H1 (cell line): ENCODE measurements at regions not wholly inside any gene's neighbourhood (a gene's known extent, or its start where the extent isn't known, plus 50 kb on each side); places are given as distances from the start of the nearest gene placed in this dataset.

Experiments
- CTCF ChIA-PET: fragments of 300-600 bp; sonication (Branson Sonifier 250); formaldehyde crosslinking; loops from one replicate; lab custom pipeline; 2021; ENCODE audit not compliant: partially characterized antibody; lab: Charles Lee
- POLR2A ChIA-PET: fragments of 300-600 bp; sonication (Branson Sonifier 250); formaldehyde crosslinking; loops from one replicate; lab custom pipeline; 2021; ENCODE audit warnings: inconsistent platforms; ENCODE audit not compliant: partially characterized antibody; lab: Charles Lee
- DNase-seq, 2 experiments: peaks; one replicate each; pipeline versions ENCODE4 v3.0.0 to v3.0.0-alpha.2; 2010 to 2022; ENCODE audit warnings: low spot score in 2 of 2, low read depth in 1 of 2, mixed read lengths in 1 of 2
- FAIRE-seq: peaks from 2 replicates; lab custom pipeline; 2011; peaks lifted over from hg19 to GRCh38; lab: Jason Lieb, UNC
- H2AFZ ChIP-seq: 2 replicates; pipeline ENCODE4 v1.8.1; 2012; ENCODE audit warnings: low read length, inconsistent platforms
- H2AK5ac ChIP-seq: 2 replicates; pipeline ENCODE4 v1.6.1; 2013; ENCODE audit warnings: low read depth, low read length
- H2BK120ac ChIP-seq: replicated peaks from 2 replicates; pipeline ENCODE3; 2013; ENCODE audit warnings: low read depth, low read length, inconsistent platforms
- H2BK12ac ChIP-seq: 2 replicates; pipeline ENCODE4 v1.6.1; 2013; ENCODE audit warnings: low read depth, low read length
- H2BK15ac ChIP-seq: 2 replicates; pipeline ENCODE4 v1.6.1; 2013; ENCODE audit warnings: low read length
- H2BK20ac ChIP-seq: 2 replicates; pipeline ENCODE4 v1.6.1; 2013; ENCODE audit warnings: low read length
- H2BK5ac ChIP-seq: 2 replicates; pipeline ENCODE4 v1.6.1; 2013; ENCODE audit warnings: low read depth, low read length
- H3K14ac ChIP-seq: 2 replicates; pipeline ENCODE4 v1.6.1; 2013; ENCODE audit warnings: inconsistent platforms; ENCODE audit not compliant: insufficient read length
- H3K18ac ChIP-seq: 2 replicates; pipeline ENCODE4 v1.6.1; 2013; ENCODE audit warnings: low read length; ENCODE audit errors: extremely low read depth
- H3K23ac ChIP-seq: 2 replicates; pipeline ENCODE4 v1.6.1; 2013; ENCODE audit warnings: inconsistent platforms; ENCODE audit not compliant: insufficient read length
- H3K23me2 ChIP-seq: 2 replicates; pipeline ENCODE4 v1.6.1; 2013; ENCODE audit warnings: low read depth, low read length
- H3K27ac ChIP-seq: 2 replicates; pipeline ENCODE4 v1.6.1; 2011; ENCODE audit warnings: low read depth, low read length, inconsistent platforms
- H3K27me3 ChIP-seq, 4 experiments: replicated peaks in 1 of 4; 1 replicate in 1 of 4; 2 replicates in 3 of 4; pipeline versions ENCODE4 v1.6.1 to v1.8.1; 2011 to 2013; ENCODE audit warnings: low read length in 3 of 4, mild to moderate bottlenecking in 3 of 4, inconsistent platforms in 2 of 4, mixed read lengths in 2 of 4, moderate library complexity in 1 of 4; ENCODE audit not compliant: control insufficient read depth in 3 of 4, insufficient read depth in 3 of 4; ENCODE audit errors: extremely low read depth in 1 of 4
- H3K36me3 ChIP-seq, 4 experiments: 2 replicates each; pipeline versions ENCODE4 v1.6.1 to v1.8.1; 2011 to 2013; ENCODE audit warnings: mild to moderate bottlenecking in 4 of 4, low read length in 3 of 4, moderate library complexity in 2 of 4, control low read depth in 1 of 4, inconsistent platforms in 1 of 4; ENCODE audit not compliant: insufficient read depth in 4 of 4, control insufficient read depth in 2 of 4
- H3K4ac ChIP-seq: replicated peaks from 2 replicates; pipeline ENCODE3; 2013; ENCODE audit warnings: low read length, low read depth, mixed read lengths, inconsistent platforms; ENCODE audit not compliant: insufficient read length
- H3K4me1 ChIP-seq, 4 experiments: replicated peaks in 1 of 4; 1 replicate in 1 of 4; 2 replicates in 3 of 4; pipeline versions ENCODE4 v1.6.1 to v1.8.1; 2011 to 2013; ENCODE audit warnings: low read length in 3 of 4, inconsistent platforms in 2 of 4, mixed read lengths in 1 of 4; ENCODE audit not compliant: insufficient read depth in 4 of 4, control insufficient read depth in 3 of 4
- H3K4me2 ChIP-seq, 2 experiments: 2 replicates each; pipeline versions ENCODE4 v1.6.1 to v1.8.1; 2011 to 2013; ENCODE audit warnings: low read depth in 2 of 2, low read length in 2 of 2, control low read depth in 1 of 2, inconsistent platforms in 1 of 2, mild to moderate bottlenecking in 1 of 2; ENCODE audit not compliant: insufficient read depth in 1 of 2
- H3K4me3 ChIP-seq, 4 experiments: fragments of 200-600, 300-600 bp in 1 of 4; sonication (generic), shearing (Covaris generic), sonication (Bioruptor Twin) in 1 of 4; 2 replicates each; pipeline versions ENCODE4 v1.5.1 to v1.8.1; 2011 to 2016; ENCODE audit warnings: low read length in 4 of 4, low read depth in 3 of 4, control low read depth in 2 of 4, inconsistent platforms in 2 of 4, mild to moderate bottlenecking in 2 of 4, mixed read lengths in 1 of 4, moderate library complexity in 1 of 4; ENCODE audit not compliant: insufficient read depth in 2 of 4; ENCODE audit errors: extremely low read depth in 1 of 4
- H3K56ac ChIP-seq: replicated peaks from 2 replicates; pipeline ENCODE3; 2013; ENCODE audit warnings: low read depth, mild to moderate bottlenecking, mixed read lengths, low read length, inconsistent platforms; ENCODE audit not compliant: insufficient read length
- H3K79me1 ChIP-seq: 2 replicates; pipeline ENCODE4 v1.6.1; 2013; ENCODE audit warnings: low read depth, low read length, control low read depth
- H3K79me2 ChIP-seq, 2 experiments: 2 replicates each; pipeline versions ENCODE4 v1.6.1 to v1.8.1; 2012 to 2013; ENCODE audit warnings: low read length in 2 of 2, mild to moderate bottlenecking in 2 of 2, inconsistent platforms in 1 of 2; ENCODE audit not compliant: insufficient read depth in 2 of 2, control insufficient read depth in 1 of 2
- H3K9ac ChIP-seq, 4 experiments: replicated peaks in 1 of 4; 1 replicate in 1 of 4; 2 replicates in 3 of 4; pipeline versions ENCODE4 v1.6.1 to v1.8.1; 2011 to 2013; ENCODE audit warnings: low read depth in 3 of 4, low read length in 3 of 4, control low read depth in 2 of 4, mild to moderate bottlenecking in 2 of 4, moderate library complexity in 2 of 4, inconsistent platforms in 1 of 4; ENCODE audit errors: extremely low read depth in 1 of 4
- H3K9me3 ChIP-seq, 2 experiments: 2 replicates each; pipeline versions ENCODE4 v1.6.1 to v1.8.1; 2012 to 2013; ENCODE audit warnings: mild to moderate bottlenecking in 2 of 2, moderate library complexity in 2 of 2, control low read depth in 1 of 2, inconsistent platforms in 1 of 2, low read depth in 1 of 2, low read length in 1 of 2, mixed read lengths in 1 of 2; ENCODE audit not compliant: insufficient read depth in 2 of 2
- H4K20me1 ChIP-seq, 2 experiments: replicated peaks in 1 of 2; 2 replicates each; pipeline versions ENCODE3 to v1.8.1; 2011 to 2013; ENCODE audit warnings: inconsistent platforms in 2 of 2, low read length in 2 of 2, mild to moderate bottlenecking in 1 of 2; ENCODE audit not compliant: insufficient read depth in 2 of 2, control insufficient read depth in 1 of 2
- H4K5ac ChIP-seq: 2 replicates; pipeline ENCODE4 v1.6.1; 2013; ENCODE audit warnings: low read length, low read depth, mixed read lengths, inconsistent platforms; ENCODE audit not compliant: insufficient read length
- H4K8ac ChIP-seq: 2 replicates; pipeline ENCODE4 v1.8.0; 2013; ENCODE audit warnings: mild to moderate bottlenecking, moderate library complexity, low read length, inconsistent platforms; ENCODE audit not compliant: insufficient read depth; ENCODE audit errors: extremely low read depth
- H4K91ac ChIP-seq: replicated peaks from 2 replicates; pipeline ENCODE3; 2013; ENCODE audit warnings: low read length, mixed read lengths, inconsistent platforms; ENCODE audit not compliant: insufficient read length
- CHD1 ChIP-seq: IDR thresholded peaks from 2 replicates; pipeline ENCODE4 v1.6.1; 2012; ENCODE audit warnings: low read depth, low read length, improper control_type of control experiment
- EP300 ChIP-seq, 2 experiments: IDR thresholded peaks; 1 replicate in 1 of 2; 2 replicates in 1 of 2; pipeline ENCODE4 v1.6.1; 2011 to 2012; ENCODE audit warnings: low read depth in 2 of 2, low read length in 2 of 2, mild to moderate bottlenecking in 2 of 2, borderline replicate concordance in 1 of 2, inconsistent platforms in 1 of 2, moderate library complexity in 1 of 2
- HDAC6 ChIP-seq: IDR thresholded peaks from one replicate; pipeline ENCODE4 v1.7.1; 2012; ENCODE audit warnings: low read depth, mild to moderate bottlenecking, inconsistent platforms, low read length, moderate library complexity
- POLR2A ChIP-seq, 2 experiments: IDR thresholded peaks; 1 replicate in 1 of 2; 2 replicates in 1 of 2; pipeline ENCODE4 v1.6.1; 2011; ENCODE audit warnings: low read depth in 2 of 2, low read length in 2 of 2, mild to moderate bottlenecking in 2 of 2; ENCODE audit errors: control extremely low read depth in 1 of 2
- TBP ChIP-seq: IDR thresholded peaks from 2 replicates; pipeline ENCODE4 v1.6.1; 2011; ENCODE audit warnings: low read depth, low read length, improper control_type of control experiment
- WGBS, 2 experiments: shearing (Covaris generic) in 1 of 2; methylation state at CpG; one replicate each; pipeline versions ENCODE4 v1.1.6 to v1.1.7; 2013 to 2015; ENCODE audit warnings: low lambda C conversion rate in 2 of 2, mixed read lengths in 2 of 2, inconsistent platforms in 1 of 2, low coverage in 1 of 2, missing lambda C conversion rate in 1 of 2; ENCODE audit not compliant: insufficient replicate concordance in 2 of 2, insufficient coverage in 1 of 2, insufficient read length in 1 of 2; ENCODE audit errors: extremely low coverage in 1 of 2, missing lambda C conversion rate in 1 of 2; 5-methylcytosine and 5-hydroxymethylcytosine counted together

DNA sequence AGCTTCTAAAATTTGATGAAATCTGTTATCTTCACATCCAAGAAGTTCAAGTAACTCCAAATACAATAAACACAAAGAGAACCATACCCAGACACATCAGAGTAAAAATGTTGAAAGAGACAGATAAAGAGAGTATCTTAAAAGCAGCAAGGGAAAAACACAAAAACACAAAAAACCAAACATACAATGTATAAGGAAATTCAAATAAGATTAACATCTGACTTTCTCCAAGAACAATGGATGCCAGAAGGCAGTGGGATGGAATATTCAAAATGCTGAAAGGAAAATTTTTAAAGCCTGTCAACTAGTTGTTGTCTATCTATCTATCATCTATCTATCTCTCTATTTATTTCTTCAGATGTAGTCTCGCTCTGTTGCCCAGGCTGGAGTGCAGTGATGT lies 72.4 kb upstream of the MKLN1 start:
- ChIA-PET CTCF (interaction anchor here (0.6 kb wide), 1 partner anchor 96 kb away, joined by 3 read pairs; no protein-coding TSS in a partner anchor), POLR2A (no interaction called here)
- Histone ChIP-seq H3K36me3 (no peaks in the 10 kb centered on the region), H3K18ac (no peak overlapping the region), H3K79me1 (no peaks in the 10 kb centered on the region), H2BK5ac (no peak overlapping the region), H2BK15ac (no peak overlapping the region), H3K4me3 (no peak overlapping the region), H3K4me1 (no peaks in the 10 kb centered on the region), H3K9ac (no peak overlapping the region), H2BK120ac (no peak overlapping the region), H3K4ac (no peak overlapping the region), H3K14ac (no peak overlapping the region), H4K5ac (no peak overlapping the region), H4K20me1 (no peaks in the 10 kb centered on the region), H3K23ac (no peak overlapping the region), H2AK5ac (no peak overlapping the region), H3K27me3 (no peaks in the 10 kb centered on the region), H3K56ac (no peak overlapping the region), H2BK12ac (no peak overlapping the region), H3K79me2 (no peaks in the 10 kb centered on the region), H3K23me2 (no peaks in the 10 kb centered on the region; the same call in 1 of the 2 replicates), H3K27ac (no peak overlapping the region), H3K4me2 (no peak overlapping the region), H4K8ac (no peak overlapping the region), H2BK20ac (no peak overlapping the region), H2AFZ (no peak overlapping the region), H4K91ac (no peak overlapping the region), H3K9me3 (peaks cover 10 to 17% of the 10 kb centered on the region in 2 experiments; a peak in 3 of 4 replicates)
- TF ChIP-seq HDAC6 (no peak), CHD1 (no peak), POLR2A (IDR thresholded peaks at IDR 0.05; ENCODE audit: control extremely low read depth in 1 of 2, low read depth in 2 of 2, low read length in 2 of 2) (no peak), EP300 (IDR thresholded peaks at IDR 0.05; ENCODE audit: borderline replicate concordance in 1 of 2, low read depth in 2 of 2, low read length in 2 of 2) (no peak), TBP (no peak)
- WGBS, 2 experiments = 100% methylated on average over 1 of the region's 1 CpG; no CpG with 5 or more reads in 1 of the 2 experiments
- no peak for DNase-seq
- no peak for FAIRE-seq
